PC-3 (cell line): ENCODE measurements at regions not wholly inside any gene's neighbourhood (a gene's known extent, or its start where the extent isn't known, plus 50 kb on each side); places are given as distances from the start of the nearest gene placed in this dataset.

ENCODE experiments used
- ATAC-seq: fragments of 200-7000 bp; cut with Tn5 transposase; 2 replicates; pipeline ENCODE4 v1.9.1; 2020; ENCODE audit warnings: mild to moderate bottlenecking, moderate library complexity
- BruUV-seq: library from RNA; stranded (reverse); fragments of 400-500 nt; replicated peaks from 2 replicates; lab custom pipeline; 2021; lab: Mats Ljungman, UMichigan
- CTCF ChIA-PET: fragments of 300-600 bp; sonication (Branson Sonifier 250); formaldehyde crosslinking; loops from one replicate; lab custom pipeline; 2022; ENCODE audit warnings: antibody characterized with exemption; lab: Charles Lee
- POLR2A ChIA-PET: fragments of 300-600 bp; sonication (Branson Sonifier 250); formaldehyde crosslinking; loops from one replicate; lab custom pipeline; 2022; ENCODE audit warnings: antibody characterized with exemption; ENCODE audit not compliant: unreplicated experiment; lab: Charles Lee
- DNase-seq: peaks from one replicate; pipeline ENCODE4 v3.0.0-alpha.2; 2015
- H2AFZ ChIP-seq: fragments of 300-600 bp; sonication (generic); 2 replicates; pipeline ENCODE4 v1.6.0; 2016; ENCODE audit warnings: antibody characterized with exemption, low read length
- H3F3A ChIP-seq: fragments of 300-600 bp; sonication (generic); one replicate; pipeline ENCODE4 v1.6.0; 2017; ENCODE audit warnings: antibody characterized with exemption, low read length, control low read depth, mild to moderate bottlenecking; ENCODE audit not compliant: unreplicated experiment
- H3K27ac ChIP-seq: fragments of 300-600 bp; sonication (generic); 2 replicates; pipeline ENCODE4 v1.5.1; 2016; ENCODE audit warnings: mild to moderate bottlenecking, low read length
- H3K27me3 ChIP-seq: fragments of 300-600 bp; sonication (generic); 2 replicates; pipeline ENCODE4 v1.6.1; 2016; ENCODE audit warnings: low read length, mixed read lengths
- H3K36me3 ChIP-seq: fragments of 300-600 bp; sonication (generic); 2 replicates; pipeline ENCODE4 v1.6.1; 2016; ENCODE audit warnings: low read depth, mixed run types, low read length, mixed read lengths
- H3K4me1 ChIP-seq: fragments of 300-600 bp; sonication (generic); 2 replicates; pipeline ENCODE4 v1.5.1; 2016; ENCODE audit warnings: low read length; ENCODE audit not compliant: insufficient read depth
- H3K4me2 ChIP-seq: fragments of 300-600 bp; sonication (generic); 2 replicates; pipeline ENCODE4 v1.6.0; 2016; ENCODE audit warnings: low read length
- H3K4me3 ChIP-seq: fragments of 300-600 bp; sonication (generic); 2 replicates; pipeline ENCODE4 v1.5.1; 2016; ENCODE audit warnings: mild to moderate bottlenecking, low read length, mixed read lengths
- H3K79me2 ChIP-seq: fragments of 300-600 bp; sonication (generic); 2 replicates; pipeline ENCODE4 v1.6.1; 2017; ENCODE audit warnings: low read length, mixed read lengths
- H3K9ac ChIP-seq: fragments of 300-600 bp; sonication (generic); 2 replicates; pipeline ENCODE4 v1.6.0; 2016; ENCODE audit warnings: mild to moderate bottlenecking, low read length
- H3K9me2 ChIP-seq: fragments of 300-600 bp; sonication (generic); replicated peaks from 2 replicates; pipeline ENCODE4 v1.6.1; 2016; ENCODE audit warnings: mixed run types, low read length, mixed read lengths
- H3K9me3 ChIP-seq: fragments of 300-600 bp; sonication (generic); 2 replicates; pipeline ENCODE4 v1.6.1; 2016; ENCODE audit warnings: low read length, mixed read lengths
- H4K20me1 ChIP-seq: fragments of 300-600 bp; sonication (generic); 2 replicates; pipeline ENCODE4 v1.6.1; 2016; ENCODE audit warnings: low read length, mixed read lengths
- CTCF ChIP-seq: fragments of 300-600 bp; sonication (generic); conservative IDR thresholded peaks from 2 replicates; pipeline ENCODE4 v1.5.1; 2017; ENCODE audit warnings: antibody characterized with exemption, low read depth, mild to moderate bottlenecking, low read length
- EZH2 ChIP-seq: fragments of 300-600 bp; sonication (generic); IDR thresholded peaks from one replicate; pipeline ENCODE4 v1.6.1; 2017; ENCODE audit warnings: antibody characterized with exemption, mild to moderate bottlenecking, low read length; ENCODE audit not compliant: unreplicated experiment
- EZH2phosphoT487 ChIP-seq: fragments of 300-600 bp; sonication (generic); IDR thresholded peaks from 2 replicates; pipeline ENCODE4 v1.6.1; 2018; ENCODE audit warnings: mild to moderate bottlenecking, antibody characterized with exemption, low read length, borderline replicate concordance
- intact Hi-C: fragments of 100-400 bp; cut with micrococcal nuclease; formaldehyde crosslinking; loops from 2 replicates; pipeline ENCODE4 v1.9.0; 2023

GRCh38 chr3:71997066-71997653 is 212.2 kb upstream of the PROK2 start:
- Histone ChIP-seq H3K27ac (no peak overlapping the region), H3K4me2 (no peak overlapping the region), H3F3A (no peaks in the 10 kb centered on the region), H2AFZ (no peak overlapping the region), H4K20me1 (no peaks in the 10 kb centered on the region), H3K36me3 (no peaks in the 10 kb centered on the region), H3K27me3 (peaks cover 35% of the 10 kb centered on the region), H3K9me3 (no peaks in the 10 kb centered on the region), H3K4me3 (no peak overlapping the region), H3K9me2 (0 out of 2 replicates have a peak, but pooled peaks cover 4% of the 10 kb centered on the region), H3K79me2 (no peaks in the 10 kb centered on the region), H3K9ac (no peak overlapping the region), H3K4me1 (no peaks in the 10 kb centered on the region)
- POLR2A ChIA-PET: no interaction called here
- CTCF ChIA-PET: no interaction called here
- TF ChIP-seq EZH2 (no peak), CTCF (no peak), EZH2phosphoT487 (no peak)
- DNase-seq: no peak
- BruUV-seq: no TSS peak
- ATAC-seq: no peak
- intact Hi-C loops: no loop called here

GRCh38 chr3:71994906-71995305 is 210.0 kb upstream of the PROK2 start:
- Histone ChIP-seq H3K4me2 (no peak overlapping the region), H3K36me3 (no peaks in the 10 kb centered on the region), H3K27me3 (peaks cover 22% of the 10 kb centered on the region; the same call in 1 of the 2 replicates), H3K9ac (no peak overlapping the region), H3K4me1 (no peaks in the 10 kb centered on the region), H4K20me1 (no peaks in the 10 kb centered on the region), H3K27ac (no peak overlapping the region), H3K9me2 (0 out of 2 replicates have a peak, but pooled peaks cover 4% of the 10 kb centered on the region), H3K9me3 (no peaks in the 10 kb centered on the region), H3K79me2 (no peaks in the 10 kb centered on the region), H3K4me3 (no peak overlapping the region), H2AFZ (no peak overlapping the region), H3F3A (no peaks in the 10 kb centered on the region)
- BruUV-seq: no TSS peak
- no peak for DNase-seq
- no peak for ATAC-seq
- ChIA-PET CTCF (no interaction called here), POLR2A (no interaction called here)
- no peak for TF ChIP-seq CTCF
- no peak for TF ChIP-seq EZH2
- no peak for TF ChIP-seq EZH2phosphoT487
- intact Hi-C loops: no loop called here

GRCh38 chr3:71994203-71994602 is 209.3 kb upstream of the PROK2 start:
- Histone ChIP-seq H2AFZ (no peak overlapping the region), H3K9ac (no peak overlapping the region), H4K20me1 (no peaks in the 10 kb centered on the region), H3K27me3 (peaks cover 17% of the 10 kb centered on the region; the same call in 1 of the 2 replicates), H3K36me3 (no peaks in the 10 kb centered on the region), H3F3A (no peaks in the 10 kb centered on the region), H3K9me2 (no peaks in the 10 kb centered on the region), H3K4me2 (no peak overlapping the region), H3K4me1 (no peaks in the 10 kb centered on the region), H3K4me3 (no peak overlapping the region), H3K79me2 (no peaks in the 10 kb centered on the region), H3K27ac (no peak overlapping the region), H3K9me3 (no peaks in the 10 kb centered on the region)
- intact Hi-C loops: no loop called here
- BruUV-seq: no TSS peak
- DNase-seq: no peak
- no peak for ATAC-seq
- TF ChIP-seq EZH2: no peak
- no peak for TF ChIP-seq CTCF
- TF ChIP-seq EZH2phosphoT487: no peak
- ChIA-PET CTCF (no interaction called here), POLR2A (no interaction called here)
